ENCODE measurements at regions not wholly inside any gene's neighbourhood (a gene's known extent, or its start where the extent isn't known, plus 50 kb on each side); places are given as distances from the start of the nearest gene placed in this dataset.

- TF ChIP-seq CTCF (IDR thresholded peaks at IDR 0.05), result no peak
- TF ChIP-seq POLR2AphosphoS5 (IDR thresholded peaks at IDR 0.05), result no peak
These were observed 186.2 kb downstream of the MACC1 start for GRCh38 chr7:20030915-20031362.

Measured in stomach (tissue), 4 donors.